ENCODE measurements at regions not wholly inside any gene's neighbourhood (a gene's known extent, or its start where the extent isn't known, plus 50 kb on each side); places are given as distances from the start of the nearest gene placed in this dataset.
"Not testable (repeated sequence)": the region's sequence is repeated elsewhere in the genome, so short reads cannot be mapped to it uniquely, and the experiment has no call there.

GRCh38 chr7:56222866-56223265, 106.6 kb upstream of the NUPR2 start:
- DNase-seq (ENCODE audit: low read depth in 2 of 2, low spot score in 1 of 2): no peak

GRCh38 chr7:56219017-56219416, 102.8 kb upstream of the NUPR2 start:
- no peak for DNase-seq (ENCODE audit: low read depth in 2 of 2, low spot score in 1 of 2)

- no peak for DNase-seq (ENCODE audit: low read depth in 2 of 2, low spot score in 1 of 2)
Observed at GRCh38 chr7:56218510-56218909, 102.3 kb upstream of the NUPR2 start.

- no peak for DNase-seq (ENCODE audit: low read depth in 2 of 2, low spot score in 1 of 2)
Observed at GRCh38 chr7:56213574-56213973, 97.4 kb upstream of the NUPR2 start.

GRCh38 chr7:56206420-56206819, 90.2 kb upstream of the NUPR2 start:
- DNase-seq (ENCODE audit: low read depth in 2 of 2, low spot score in 1 of 2): no peak

- no peak for DNase-seq (ENCODE audit: low read depth in 2 of 2, low spot score in 1 of 2)
Observed at GRCh38 chr7:56199639-56200038, 83.4 kb upstream of the NUPR2 start.

- DNase-seq (ENCODE audit: low read depth in 2 of 2, low spot score in 1 of 2): not testable (repeated sequence)
Observed at GRCh38 chr7:56196195-56196594, 80.0 kb upstream of the NUPR2 start.

- no peak for DNase-seq (ENCODE audit: low read depth in 2 of 2, low spot score in 1 of 2)
Observed at GRCh38 chr7:56188823-56189346, 72.7 kb upstream of the NUPR2 start.

- DNase-seq (ENCODE audit: low read depth in 2 of 2, low spot score in 1 of 2): no peak
Observed at GRCh38 chr7:56188376-56188775, 72.2 kb upstream of the NUPR2 start.

GRCh38 chr7:56181010-56181409, 64.8 kb upstream of the NUPR2 start:
- no peak for DNase-seq (ENCODE audit: low read depth in 2 of 2, low spot score in 1 of 2)

GRCh38 chr7:56175771-56176170, 59.6 kb upstream of the NUPR2 start:
- DNase-seq (ENCODE audit: low read depth in 2 of 2, low spot score in 1 of 2): no peak

- no peak for DNase-seq (ENCODE audit: low read depth in 2 of 2, low spot score in 1 of 2)
Observed at GRCh38 chr7:56174875-56175760, 58.9 kb upstream of the NUPR2 start.

- DNase-seq (ENCODE audit: low read depth in 2 of 2, low spot score in 1 of 2): no peak
Observed at GRCh38 chr7:56174346-56174874, 58.2 kb upstream of the NUPR2 start.

All from stimulated activated CD8-positive, alpha-beta memory T cell treated with anti-CD3 and anti-CD28 coated beads, Interleukin-4, amount 100 ng/mL, for 1 hour (primary cell).